H1 (cell line): ENCODE measurements at regions not wholly inside any gene's neighbourhood (a gene's known extent, or its start where the extent isn't known, plus 50 kb on each side); places are given as distances from the start of the nearest gene placed in this dataset.

Experiments used
- CTCF ChIA-PET: fragments of 300-600 bp; sonication (Branson Sonifier 250); formaldehyde crosslinking; loops from one replicate; lab custom pipeline; 2021; ENCODE audit not compliant: partially characterized antibody; lab: Charles Lee
- POLR2A ChIA-PET: fragments of 300-600 bp; sonication (Branson Sonifier 250); formaldehyde crosslinking; loops from one replicate; lab custom pipeline; 2021; ENCODE audit warnings: inconsistent platforms; ENCODE audit not compliant: partially characterized antibody; lab: Charles Lee
- DNase-seq, 2 experiments: peaks; one replicate each; pipeline versions ENCODE4 v3.0.0 to v3.0.0-alpha.2; 2010 to 2022; ENCODE audit warnings: low spot score in 2 of 2, low read depth in 1 of 2, mixed read lengths in 1 of 2
- FAIRE-seq: peaks from 2 replicates; lab custom pipeline; 2011; peaks lifted over from hg19 to GRCh38; lab: Jason Lieb, UNC
- H2AFZ ChIP-seq: 2 replicates; pipeline ENCODE4 v1.8.1; 2012; ENCODE audit warnings: low read length, inconsistent platforms
- H2AK5ac ChIP-seq: 2 replicates; pipeline ENCODE4 v1.6.1; 2013; ENCODE audit warnings: low read depth, low read length
- H2BK120ac ChIP-seq: replicated peaks from 2 replicates; pipeline ENCODE3; 2013; ENCODE audit warnings: low read depth, low read length, inconsistent platforms
- H2BK12ac ChIP-seq: 2 replicates; pipeline ENCODE4 v1.6.1; 2013; ENCODE audit warnings: low read depth, low read length
- H2BK15ac ChIP-seq: 2 replicates; pipeline ENCODE4 v1.6.1; 2013; ENCODE audit warnings: low read length
- H2BK20ac ChIP-seq: 2 replicates; pipeline ENCODE4 v1.6.1; 2013; ENCODE audit warnings: low read length
- H2BK5ac ChIP-seq: 2 replicates; pipeline ENCODE4 v1.6.1; 2013; ENCODE audit warnings: low read depth, low read length
- H3K14ac ChIP-seq: 2 replicates; pipeline ENCODE4 v1.6.1; 2013; ENCODE audit warnings: inconsistent platforms; ENCODE audit not compliant: insufficient read length
- H3K18ac ChIP-seq: 2 replicates; pipeline ENCODE4 v1.6.1; 2013; ENCODE audit warnings: low read length; ENCODE audit errors: extremely low read depth
- H3K23ac ChIP-seq: 2 replicates; pipeline ENCODE4 v1.6.1; 2013; ENCODE audit warnings: inconsistent platforms; ENCODE audit not compliant: insufficient read length
- H3K23me2 ChIP-seq: 2 replicates; pipeline ENCODE4 v1.6.1; 2013; ENCODE audit warnings: low read depth, low read length
- H3K27ac ChIP-seq: 2 replicates; pipeline ENCODE4 v1.6.1; 2011; ENCODE audit warnings: low read depth, low read length, inconsistent platforms
- H3K27me3 ChIP-seq, 4 experiments: replicated peaks in 1 of 4; 1 replicate in 1 of 4; 2 replicates in 3 of 4; pipeline versions ENCODE4 v1.6.1 to v1.8.1; 2011 to 2013; ENCODE audit warnings: low read length in 3 of 4, mild to moderate bottlenecking in 3 of 4, inconsistent platforms in 2 of 4, mixed read lengths in 2 of 4, moderate library complexity in 1 of 4; ENCODE audit not compliant: control insufficient read depth in 3 of 4, insufficient read depth in 3 of 4; ENCODE audit errors: extremely low read depth in 1 of 4
- H3K36me3 ChIP-seq, 4 experiments: 2 replicates each; pipeline versions ENCODE4 v1.6.1 to v1.8.1; 2011 to 2013; ENCODE audit warnings: mild to moderate bottlenecking in 4 of 4, low read length in 3 of 4, moderate library complexity in 2 of 4, control low read depth in 1 of 4, inconsistent platforms in 1 of 4; ENCODE audit not compliant: insufficient read depth in 4 of 4, control insufficient read depth in 2 of 4
- H3K4ac ChIP-seq: replicated peaks from 2 replicates; pipeline ENCODE3; 2013; ENCODE audit warnings: low read length, low read depth, mixed read lengths, inconsistent platforms; ENCODE audit not compliant: insufficient read length
- H3K4me1 ChIP-seq, 4 experiments: replicated peaks in 1 of 4; 1 replicate in 1 of 4; 2 replicates in 3 of 4; pipeline versions ENCODE4 v1.6.1 to v1.8.1; 2011 to 2013; ENCODE audit warnings: low read length in 3 of 4, inconsistent platforms in 2 of 4, mixed read lengths in 1 of 4; ENCODE audit not compliant: insufficient read depth in 4 of 4, control insufficient read depth in 3 of 4
- H3K4me2 ChIP-seq, 2 experiments: 2 replicates each; pipeline versions ENCODE4 v1.6.1 to v1.8.1; 2011 to 2013; ENCODE audit warnings: low read depth in 2 of 2, low read length in 2 of 2, control low read depth in 1 of 2, inconsistent platforms in 1 of 2, mild to moderate bottlenecking in 1 of 2; ENCODE audit not compliant: insufficient read depth in 1 of 2
- H3K4me3 ChIP-seq, 4 experiments: fragments of 200-600, 300-600 bp in 1 of 4; sonication (generic), shearing (Covaris generic), sonication (Bioruptor Twin) in 1 of 4; 2 replicates each; pipeline versions ENCODE4 v1.5.1 to v1.8.1; 2011 to 2016; ENCODE audit warnings: low read length in 4 of 4, low read depth in 3 of 4, control low read depth in 2 of 4, inconsistent platforms in 2 of 4, mild to moderate bottlenecking in 2 of 4, mixed read lengths in 1 of 4, moderate library complexity in 1 of 4; ENCODE audit not compliant: insufficient read depth in 2 of 4; ENCODE audit errors: extremely low read depth in 1 of 4
- H3K56ac ChIP-seq: replicated peaks from 2 replicates; pipeline ENCODE3; 2013; ENCODE audit warnings: low read depth, mild to moderate bottlenecking, mixed read lengths, low read length, inconsistent platforms; ENCODE audit not compliant: insufficient read length
- H3K79me1 ChIP-seq: 2 replicates; pipeline ENCODE4 v1.6.1; 2013; ENCODE audit warnings: low read depth, low read length, control low read depth
- H3K79me2 ChIP-seq, 2 experiments: 2 replicates each; pipeline versions ENCODE4 v1.6.1 to v1.8.1; 2012 to 2013; ENCODE audit warnings: low read length in 2 of 2, mild to moderate bottlenecking in 2 of 2, inconsistent platforms in 1 of 2; ENCODE audit not compliant: insufficient read depth in 2 of 2, control insufficient read depth in 1 of 2
- H3K9ac ChIP-seq, 4 experiments: replicated peaks in 1 of 4; 1 replicate in 1 of 4; 2 replicates in 3 of 4; pipeline versions ENCODE4 v1.6.1 to v1.8.1; 2011 to 2013; ENCODE audit warnings: low read depth in 3 of 4, low read length in 3 of 4, control low read depth in 2 of 4, mild to moderate bottlenecking in 2 of 4, moderate library complexity in 2 of 4, inconsistent platforms in 1 of 4; ENCODE audit errors: extremely low read depth in 1 of 4
- H3K9me3 ChIP-seq, 2 experiments: 2 replicates each; pipeline versions ENCODE4 v1.6.1 to v1.8.1; 2012 to 2013; ENCODE audit warnings: mild to moderate bottlenecking in 2 of 2, moderate library complexity in 2 of 2, control low read depth in 1 of 2, inconsistent platforms in 1 of 2, low read depth in 1 of 2, low read length in 1 of 2, mixed read lengths in 1 of 2; ENCODE audit not compliant: insufficient read depth in 2 of 2
- H4K20me1 ChIP-seq, 2 experiments: replicated peaks in 1 of 2; 2 replicates each; pipeline versions ENCODE3 to v1.8.1; 2011 to 2013; ENCODE audit warnings: inconsistent platforms in 2 of 2, low read length in 2 of 2, mild to moderate bottlenecking in 1 of 2; ENCODE audit not compliant: insufficient read depth in 2 of 2, control insufficient read depth in 1 of 2
- H4K5ac ChIP-seq: 2 replicates; pipeline ENCODE4 v1.6.1; 2013; ENCODE audit warnings: low read length, low read depth, mixed read lengths, inconsistent platforms; ENCODE audit not compliant: insufficient read length
- H4K8ac ChIP-seq: 2 replicates; pipeline ENCODE4 v1.8.0; 2013; ENCODE audit warnings: mild to moderate bottlenecking, moderate library complexity, low read length, inconsistent platforms; ENCODE audit not compliant: insufficient read depth; ENCODE audit errors: extremely low read depth
- H4K91ac ChIP-seq: replicated peaks from 2 replicates; pipeline ENCODE3; 2013; ENCODE audit warnings: low read length, mixed read lengths, inconsistent platforms; ENCODE audit not compliant: insufficient read length
- BCL11A ChIP-seq, 2 experiments: IDR thresholded peaks; one replicate each; pipeline ENCODE4 v1.6.1; 2011; ENCODE audit warnings: low read depth in 2 of 2, low read length in 2 of 2, mild to moderate bottlenecking in 2 of 2
- CHD2 ChIP-seq: IDR thresholded peaks from 2 replicates; pipeline ENCODE4 v1.6.1; 2012; ENCODE audit warnings: low read length, improper control_type of control experiment
- CREB1 ChIP-seq: IDR thresholded peaks from 2 replicates; pipeline ENCODE4 v1.6.1; 2012; ENCODE audit warnings: inconsistent platforms
- EZH2 ChIP-seq: fragments of 200-600 bp; sonication (generic); IDR thresholded peaks from 2 replicates; pipeline ENCODE4 v1.7.1; 2012; ENCODE audit warnings: low read depth, mild to moderate bottlenecking, moderate library complexity, low read length, inconsistent platforms; ENCODE audit not compliant: severe bottlenecking
- FOSL1 ChIP-seq: IDR thresholded peaks from 2 replicates; pipeline ENCODE4 v1.6.1; 2011; ENCODE audit warnings: mild to moderate bottlenecking, low read depth, low read length, moderate library complexity; ENCODE audit not compliant: insufficient read depth
- GABPA ChIP-seq: IDR thresholded peaks from 2 replicates; pipeline ENCODE4 v1.6.1; 2011; ENCODE audit warnings: mild to moderate bottlenecking, low read length, moderate library complexity, borderline replicate concordance; ENCODE audit not compliant: insufficient read depth
- HDAC6 ChIP-seq: IDR thresholded peaks from one replicate; pipeline ENCODE4 v1.7.1; 2012; ENCODE audit warnings: low read depth, mild to moderate bottlenecking, inconsistent platforms, low read length, moderate library complexity
- KDM5A ChIP-seq: fragments of 200-600 bp; IDR thresholded peaks from 2 replicates; pipeline ENCODE4 v1.7.1; 2012; ENCODE audit warnings: mild to moderate bottlenecking, low read length, inconsistent platforms, mixed read lengths
- NANOG ChIP-seq: IDR thresholded peaks from 2 replicates; pipeline ENCODE4 v1.6.1; 2011; ENCODE audit warnings: low read length, low read depth, mild to moderate bottlenecking, inconsistent platforms; ENCODE audit not compliant: insufficient read depth, poor library complexity, severe bottlenecking
- SIX5 ChIP-seq: IDR thresholded peaks from 2 replicates; pipeline ENCODE4 v1.6.1; 2011; ENCODE audit warnings: mild to moderate bottlenecking, low read depth, low read length
- SRF ChIP-seq: IDR thresholded peaks from 2 replicates; pipeline ENCODE4 v1.6.1; 2011; ENCODE audit warnings: mild to moderate bottlenecking, low read depth, low read length, moderate library complexity
- SUZ12 ChIP-seq: fragments of 200-600 bp; sonication (generic); IDR thresholded peaks from 2 replicates; pipeline ENCODE4 v1.6.1; 2012; ENCODE audit warnings: mild to moderate bottlenecking, inconsistent platforms, low read length, moderate library complexity, mixed read lengths
- TAF7 ChIP-seq: optimal IDR thresholded peaks from 2 replicates; pipeline ENCODE3; 2011; ENCODE audit warnings: low read depth, mild to moderate bottlenecking, inconsistent platforms, low read length, moderate library complexity, borderline replicate concordance
- YY1 ChIP-seq: IDR thresholded peaks from 2 replicates; pipeline ENCODE4 v1.6.1; 2011; ENCODE audit warnings: low read depth, mild to moderate bottlenecking, low read length
- WGBS, 2 experiments: shearing (Covaris generic) in 1 of 2; methylation state at CpG; one replicate each; pipeline versions ENCODE4 v1.1.6 to v1.1.7; 2013 to 2015; ENCODE audit warnings: low lambda C conversion rate in 2 of 2, mixed read lengths in 2 of 2, inconsistent platforms in 1 of 2, low coverage in 1 of 2, missing lambda C conversion rate in 1 of 2; ENCODE audit not compliant: insufficient replicate concordance in 2 of 2, insufficient coverage in 1 of 2, insufficient read length in 1 of 2; ENCODE audit errors: extremely low coverage in 1 of 2, missing lambda C conversion rate in 1 of 2; 5-methylcytosine and 5-hydroxymethylcytosine counted together
- TF ChIP-seq, protein P1 (sequence below): IDR thresholded peaks from 2 replicates; pipeline ENCODE4 v1.6.1; 2012; ENCODE audit warnings: inconsistent platforms

DNA sequence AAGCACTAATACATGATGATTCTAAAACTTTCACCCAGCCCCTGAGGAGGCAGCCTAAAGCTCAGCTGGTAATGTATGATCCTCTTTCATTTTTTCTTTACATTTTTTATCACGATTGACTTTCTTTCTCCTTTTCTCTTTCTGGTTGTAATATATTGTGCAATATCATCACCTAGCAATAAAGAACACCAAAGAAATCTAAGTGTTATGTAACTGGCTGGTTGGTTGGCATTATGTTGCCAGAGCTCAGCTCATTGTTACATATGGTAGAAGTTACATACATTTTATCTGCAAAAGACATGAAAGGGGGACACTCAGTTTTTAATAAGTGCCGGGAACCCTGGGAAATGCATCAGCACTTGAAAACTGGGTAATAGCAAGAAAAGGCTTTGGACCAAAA lies 432.1 kb upstream of the DDI1 start:
- CTCF ChIA-PET = interaction anchor here (1.0 to 4.3 kb wide), 7 partner anchors 16 to 728 kb away, joined by 3 to 27 read pairs (median 6); no protein-coding TSS in a partner anchor
- WGBS, 2 experiments = 85% methylated on average over 2 of the region's 2 CpGs; no CpG with 5 or more reads in 1 of the 2 experiments
- POLR2A ChIA-PET = no interaction called here

More for the DNA sequence above, 432.1 kb upstream of the DDI1 start:
- H3K4me2 ChIP-seq = no peak overlapping the region
- H2BK120ac ChIP-seq = no peak overlapping the region
- no peaks in the 10 kb centered on the region for H3K23me2 ChIP-seq
- H4K8ac ChIP-seq = no peak overlapping the region
- TF ChIP-seq TAF7 (no peak), BCL11A (IDR thresholded peaks at IDR 0.05; ENCODE audit: low read depth in 2 of 2, low read length in 2 of 2) (no peak), SUZ12 (no peak), SIX5 (no peak), HDAC6 (no peak), CREB1 (no peak), FOSL1 (no peak), NANOG (no peak), GABPA (no peak), CHD2 (no peak), KDM5A (no peak), EZH2 (no peak), YY1 (no peak), SRF (no peak)
- TF ChIP-seq, protein P1, sequence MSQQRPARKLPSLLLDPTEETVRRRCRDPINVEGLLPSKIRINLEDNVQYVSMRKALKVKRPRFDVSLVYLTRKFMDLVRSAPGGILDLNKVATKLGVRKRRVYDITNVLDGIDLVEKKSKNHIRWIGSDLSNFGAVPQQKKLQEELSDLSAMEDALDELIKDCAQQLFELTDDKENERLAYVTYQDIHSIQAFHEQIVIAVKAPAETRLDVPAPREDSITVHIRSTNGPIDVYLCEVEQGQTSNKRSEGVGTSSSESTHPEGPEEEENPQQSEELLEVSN = no peak
- H3K9me3 ChIP-seq = no peaks in the 10 kb centered on the region; a peak in 1 of 4 replicates
- H3K4me3 ChIP-seq = no peak overlapping the region
- H2BK5ac ChIP-seq = no peak overlapping the region
- H3K4ac ChIP-seq = no peak overlapping the region
- H3K27ac ChIP-seq = no peak overlapping the region
- H3K79me1 ChIP-seq = no peaks in the 10 kb centered on the region
- H2AK5ac ChIP-seq = no peak overlapping the region
- no peaks in the 10 kb centered on the region for H4K20me1 ChIP-seq
- H3K36me3 ChIP-seq = no peaks in the 10 kb centered on the region
- H3K23ac ChIP-seq = no peak overlapping the region
- H2AFZ ChIP-seq = no peak overlapping the region
- no peaks in the 10 kb centered on the region for H3K79me2 ChIP-seq
- no peak overlapping the region for H2BK12ac ChIP-seq
- no peak for FAIRE-seq
- no peaks in the 10 kb centered on the region for H3K4me1 ChIP-seq
- no peak overlapping the region for H3K9ac ChIP-seq
- H3K14ac ChIP-seq = no peak overlapping the region
- no peak overlapping the region for H4K5ac ChIP-seq
- no peak overlapping the region for H2BK15ac ChIP-seq
- no peak overlapping the region for H3K18ac ChIP-seq
- DNase-seq = no peak
- H2BK20ac ChIP-seq = no peak overlapping the region
- no peak overlapping the region for H3K56ac ChIP-seq
- no peaks in the 10 kb centered on the region for H3K27me3 ChIP-seq
- H4K91ac ChIP-seq = no peak overlapping the region
